Aorta (tissue), 5 donors: ENCODE measurements at regions not wholly inside any gene's neighbourhood (a gene's known extent, or its start where the extent isn't known, plus 50 kb on each side); places are given as distances from the start of the nearest gene placed in this dataset.

Experiments used
- ATAC-seq: fragments of 200-7000 bp; cut with Tn5 transposase; one replicate; pipeline ENCODE4 v1.9.1; 2022; ENCODE audit warnings: moderate library complexity; ENCODE audit not compliant: low FRiP score
- DNase-seq, 2 donors: peaks; one replicate each; pipeline ENCODE4 v3.0.0-alpha.2; 2020
- H3K27ac ChIP-seq, 2 donors: one replicate each; pipeline ENCODE4 v1.5.1; 2013; ENCODE audit warnings: low read length in 2 of 2, mild to moderate bottlenecking in 2 of 2, moderate library complexity in 2 of 2, control low read depth in 1 of 2, inconsistent platforms in 1 of 2, low read depth in 1 of 2
- H3K27me3 ChIP-seq, 2 donors: one replicate each; pipeline ENCODE4 v1.6.1; 2013; ENCODE audit warnings: control low read depth in 1 of 2, low read length in 1 of 2, mild to moderate bottlenecking in 1 of 2, moderate library complexity in 1 of 2; ENCODE audit not compliant: insufficient read depth in 2 of 2, control insufficient read depth in 1 of 2
- H3K36me3 ChIP-seq, 2 donors: one replicate each; pipeline ENCODE4 v1.6.1; 2013; ENCODE audit warnings: control low read depth in 1 of 2, low read length in 1 of 2, mild to moderate bottlenecking in 1 of 2; ENCODE audit not compliant: insufficient read depth in 2 of 2, control insufficient read depth in 1 of 2
- H3K4me1 ChIP-seq, 2 donors: one replicate each; pipeline ENCODE4 v1.6.1; 2013; ENCODE audit warnings: low read length in 2 of 2, control low read depth in 1 of 2, mild to moderate bottlenecking in 1 of 2, moderate library complexity in 1 of 2; ENCODE audit not compliant: insufficient read depth in 2 of 2, control insufficient read depth in 1 of 2
- H3K4me3 ChIP-seq, 2 donors: one replicate each; pipeline ENCODE4 v1.5.1; 2013; ENCODE audit warnings: low read length in 2 of 2, control low read depth in 1 of 2, mild to moderate bottlenecking in 1 of 2
- H3K9me3 ChIP-seq: one replicate; pipeline ENCODE4 v1.6.1; 2013; ENCODE audit warnings: mild to moderate bottlenecking, low read length; ENCODE audit not compliant: control insufficient read depth
- WGBS, 2 donors: extraction: QIAGEN DNeasy Blood & Tissue Kit; methylation state at CpG; one replicate each; pipeline ENCODE4 v1.1.7; 2013; 5-methylcytosine and 5-hydroxymethylcytosine counted together
- intact Hi-C, 2 donors: fragments of 100-400 bp; cut with DNase I; formaldehyde crosslinking; loops; one replicate each; pipeline versions ENCODE4 v1.14.2 to v1.15.0; 2022
- donor health status: healthy with polysubstance abuse.
- donor health status: Bipolar disorder and iron deficiency.
- donor health status: DM: no; HTN: no; CAD: no.
- donor health status: DM: no; HTN: no; CAD: no.
- donor health status: DM: yes; HTN: yes; CAD: no.

DNA sequence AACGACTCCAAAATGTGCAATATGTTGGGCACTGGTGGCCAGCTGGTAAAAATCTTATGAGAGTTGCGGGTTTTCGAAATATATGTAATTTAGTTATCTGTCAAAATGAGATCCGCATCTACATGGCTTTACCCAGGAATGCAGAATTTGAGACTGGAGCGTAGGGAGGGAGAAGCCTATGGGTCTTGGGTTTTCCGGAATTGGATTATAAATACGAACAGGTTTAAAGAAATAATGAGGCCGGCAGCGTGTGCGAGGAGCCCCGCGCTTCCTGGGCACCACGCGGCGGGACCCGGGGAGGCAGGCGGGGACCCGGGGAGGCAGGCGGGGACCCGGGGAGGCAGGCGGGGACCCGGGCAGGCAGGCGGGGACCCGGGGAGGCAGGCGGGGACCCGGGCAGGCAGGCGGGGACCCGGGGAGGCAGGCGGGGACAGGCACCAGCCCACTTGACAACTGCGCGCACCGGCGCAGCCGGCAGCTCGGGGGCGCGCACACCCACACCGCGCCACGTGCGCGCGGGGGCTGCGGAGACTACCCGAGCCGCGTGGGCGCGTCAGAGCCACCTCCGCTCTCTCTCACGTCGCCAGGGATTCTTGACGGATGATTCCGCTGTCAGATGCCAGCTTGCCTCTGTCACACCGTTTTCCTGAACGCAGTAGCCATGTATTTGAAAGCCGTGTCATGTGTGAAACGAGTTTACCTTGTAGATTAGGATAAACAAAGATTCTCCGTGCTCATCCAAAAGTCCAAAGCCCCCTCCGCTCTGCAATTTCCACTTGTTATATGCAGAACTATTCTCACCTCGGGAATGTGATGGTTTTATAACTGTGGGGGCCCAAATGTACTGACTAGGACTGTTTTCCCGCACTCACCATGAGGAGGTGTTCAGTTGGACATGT, 54.3 kb upstream of the HNRNPU start:
- intact Hi-C loops: no loop called here
- peak; percentile 47 to 77 for DNase-seq

DNA sequence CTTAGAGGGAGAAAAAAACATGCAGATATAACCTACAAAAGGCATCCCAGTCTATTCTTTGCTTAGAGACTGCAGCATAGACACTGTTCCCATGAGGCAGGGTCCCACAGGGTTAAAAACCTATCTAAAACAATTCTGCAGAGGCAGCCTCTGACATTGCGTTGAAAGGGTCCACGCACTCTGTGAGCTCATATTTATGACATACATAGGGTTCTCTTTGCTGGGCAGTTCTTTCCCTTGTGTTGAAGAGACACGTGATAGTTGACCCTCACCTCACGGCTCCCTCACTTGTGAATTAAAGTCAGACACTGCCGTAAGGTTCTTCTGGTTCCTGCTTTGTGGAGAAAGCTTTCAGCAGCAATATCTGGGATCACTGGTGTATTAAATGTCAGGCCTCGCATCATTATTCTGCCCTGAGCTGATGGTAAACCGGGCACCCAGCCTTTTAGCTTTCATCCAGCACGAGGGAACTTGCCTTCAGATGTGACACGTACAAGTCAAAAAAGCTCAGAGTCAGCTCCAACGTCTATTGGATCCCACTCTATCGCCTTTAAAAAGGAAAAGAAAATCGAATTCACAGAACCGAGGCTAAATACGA, 52.8 kb upstream of the HNRNPU start:
- H3K4me3 ChIP-seq: no peak overlapping the region
- ATAC-seq (no peak), DNase-seq (no peak)
- intact Hi-C loops: no loop called here
- no peaks in the 10 kb centered on the region for H3K27me3 ChIP-seq
- no peaks in the 10 kb centered on the region for H3K4me1 ChIP-seq
- no peak overlapping the region for H3K27ac ChIP-seq
- H3K9me3 ChIP-seq: no peaks in the 10 kb centered on the region
- WGBS, 2 donors: 85% methylated on average over 14 of the region's 14 CpGs
- H3K36me3 ChIP-seq: no peaks in the 10 kb centered on the region

More for the DNA sequence above, 54.3 kb upstream of the HNRNPU start:
- no peaks in the 10 kb centered on the region for H3K27me3 ChIP-seq
- no peaks in the 10 kb centered on the region for H3K9me3 ChIP-seq
- H3K36me3 ChIP-seq: no peaks in the 10 kb centered on the region
- no peaks in the 10 kb centered on the region for H3K4me1 ChIP-seq
- 2 to 3% methylated on average over 52 to 62 of the region's 62 CpGs for WGBS, 2 donors
- H3K27ac ChIP-seq: no peak overlapping the region
- peak; percentile 80 for ATAC-seq
- peak overlapping the region; percentile 22 to 57 for H3K4me3 ChIP-seq

DNA sequence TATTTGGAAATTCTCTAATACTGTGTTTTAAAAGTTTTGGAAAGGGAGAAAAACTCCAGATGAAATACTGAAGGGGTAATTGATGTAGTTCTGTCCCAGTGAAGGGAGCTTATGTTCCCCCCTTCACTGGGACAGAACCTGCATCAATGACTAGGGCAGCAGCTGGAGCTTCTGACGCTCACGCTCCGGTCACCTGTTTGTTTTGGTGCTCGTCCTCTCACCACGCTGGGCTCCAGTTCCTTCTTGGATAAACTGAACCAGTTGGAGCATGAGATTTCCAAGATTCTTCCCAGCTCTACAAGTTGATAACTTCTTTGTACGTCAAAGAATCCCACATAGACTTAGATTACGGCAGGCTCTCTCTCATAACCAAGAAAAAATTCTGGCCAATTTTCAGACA, 51.4 kb upstream of the HNRNPU start:
- no peaks in the 10 kb centered on the region for H3K27me3 ChIP-seq
- no peaks in the 10 kb centered on the region for H3K36me3 ChIP-seq
- no peak overlapping the region for H3K4me3 ChIP-seq
- H3K27ac ChIP-seq: no peak overlapping the region
- intact Hi-C loops: no loop called here
- ATAC-seq: no peak
- no peaks in the 10 kb centered on the region for H3K9me3 ChIP-seq
- WGBS, 2 donors: 77 to 79% methylated on average over 7 of the region's 7 CpGs
- DNase-seq: no peak
- no peaks in the 10 kb centered on the region for H3K4me1 ChIP-seq

GRCh38 chr1:244914761-244915160, 50.4 kb upstream of the HNRNPU start:
- H3K27me3 ChIP-seq: no peaks in the 10 kb centered on the region
- no peaks in the 10 kb centered on the region for H3K36me3 ChIP-seq
- H3K27ac ChIP-seq: no peak overlapping the region
- WGBS, 2 donors: 90 to 93% methylated on average over 4 of the region's 4 CpGs
- H3K4me3 ChIP-seq: no peak overlapping the region
- intact Hi-C loops: no loop called here
- H3K9me3 ChIP-seq: no peaks in the 10 kb centered on the region
- ATAC-seq: no peak
- no peak for DNase-seq
- H3K4me1 ChIP-seq: no peaks in the 10 kb centered on the region
